Activated naive CD8-positive, alpha-beta T cell treated with anti-CD3 and anti-CD28 coated beads for 36 hours (primary cell): ENCODE measurements at regions not wholly inside any gene's neighbourhood (a gene's known extent, or its start where the extent isn't known, plus 50 kb on each side); places are given as distances from the start of the nearest gene placed in this dataset.
"Not testable (repeated sequence)": the region's sequence is repeated elsewhere in the genome, so short reads cannot be mapped to it uniquely, and the experiment has no call there.

ENCODE experiments used
- DNase-seq: peaks from one replicate; pipeline ENCODE4 v3.0.0; 2021
- H3K27ac Mint-ChIP-seq: one replicate; pipeline ENCODE4 v1.8.0; 2022; ENCODE audit warnings: mild to moderate bottlenecking, moderate library complexity, mixed read lengths
- H3K27me3 Mint-ChIP-seq: one replicate; pipeline ENCODE4 v1.8.0; 2022; ENCODE audit warnings: mild to moderate bottlenecking, mixed read lengths
- H3K36me3 Mint-ChIP-seq: one replicate; pipeline ENCODE4 v1.8.0; 2021; ENCODE audit warnings: mild to moderate bottlenecking, mixed read lengths
- H3K4me1 Mint-ChIP-seq: one replicate; pipeline ENCODE4 v1.8.0; 2021; ENCODE audit warnings: mixed read lengths
- H3K4me3 Mint-ChIP-seq: one replicate; pipeline ENCODE4 v1.8.0; 2022; ENCODE audit warnings: mild to moderate bottlenecking, moderate library complexity, mixed read lengths
- H3K9me3 Mint-ChIP-seq: one replicate; pipeline ENCODE4 v1.8.0; 2022; ENCODE audit warnings: mixed read lengths

GRCh38 chr1:105027838-105028471 lies 1278.3 kb downstream of the AMY1C start:
- Mint-ChIP-seq H3K4me1 (no peaks in the 10 kb centered on the region), H3K4me3 (no peak overlapping the region), H3K36me3 (no peaks in the 10 kb centered on the region), H3K27me3 (no peaks in the 10 kb centered on the region), H3K9me3 (peaks cover 8% of the 10 kb centered on the region), H3K27ac (no peak overlapping the region)
- no peak for DNase-seq

GRCh38 chr1:105072446-105072845 lies 1322.7 kb downstream of the AMY1C start:
- Mint-ChIP-seq H3K4me1 (no peaks in the 10 kb centered on the region), H3K27ac (no peak overlapping the region), H3K4me3 (no peak overlapping the region), H3K9me3 (peaks cover 17% of the 10 kb centered on the region), H3K27me3 (no peaks in the 10 kb centered on the region), H3K36me3 (no peaks in the 10 kb centered on the region)
- DNase-seq = no peak

DNA sequence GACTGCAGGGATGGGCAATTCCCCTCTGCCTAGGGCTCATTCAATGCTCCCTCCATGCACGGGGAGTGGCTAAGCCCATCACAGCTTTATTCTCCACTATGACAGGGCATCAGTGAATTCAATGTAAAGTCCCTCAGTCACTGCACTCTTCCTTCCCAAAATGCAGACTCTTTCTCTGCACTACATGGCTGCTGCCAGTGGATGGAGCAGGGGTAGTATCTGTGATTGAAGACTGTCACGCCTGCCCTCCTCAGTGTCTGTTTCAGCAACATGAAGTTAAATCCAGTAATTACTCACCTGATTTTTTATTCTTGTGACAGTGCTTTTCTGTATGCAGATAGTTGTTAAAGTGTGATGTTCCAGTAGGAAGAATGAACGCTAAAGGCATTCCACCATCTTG lies 1323.2 kb downstream of the AMY1C start:
- H3K9me3 Mint-ChIP-seq = peaks cover 14% of the 10 kb centered on the region
- no peaks in the 10 kb centered on the region for H3K36me3 Mint-ChIP-seq
- no peaks in the 10 kb centered on the region for H3K27me3 Mint-ChIP-seq
- no peak overlapping the region for H3K27ac Mint-ChIP-seq
- H3K4me1 Mint-ChIP-seq = no peaks in the 10 kb centered on the region
- H3K4me3 Mint-ChIP-seq = no peak overlapping the region
- DNase-seq = no peak

GRCh38 chr1:105073660-105074059 lies 1324.0 kb downstream of the AMY1C start:
- Mint-ChIP-seq H3K9me3 (peaks cover 12% of the 10 kb centered on the region), H3K27me3 (no peaks in the 10 kb centered on the region), H3K36me3 (no peaks in the 10 kb centered on the region), H3K4me3 (no peak overlapping the region), H3K4me1 (no peaks in the 10 kb centered on the region), H3K27ac (no peak overlapping the region)
- no peak for DNase-seq

DNA sequence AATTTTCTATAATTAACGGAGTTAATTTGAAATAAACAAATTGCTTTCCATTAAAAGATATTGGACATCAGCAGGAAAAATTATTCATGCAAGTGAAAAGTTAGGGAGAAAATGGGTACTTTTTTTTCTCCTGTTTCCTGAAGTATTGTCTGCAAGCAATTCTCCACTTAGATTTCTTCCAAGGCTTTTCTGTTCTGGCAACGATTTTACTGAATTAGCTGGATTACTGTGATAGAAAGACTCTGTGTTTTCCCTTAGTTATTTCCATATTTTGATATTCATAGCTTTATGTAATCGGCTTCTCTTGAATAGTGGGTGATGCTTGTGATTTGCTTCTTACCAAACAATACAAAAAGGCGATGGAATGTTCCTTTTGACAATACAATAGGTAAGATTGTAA lies 1333.9 kb downstream of the AMY1C start:
- no peaks in the 10 kb centered on the region for H3K4me1 Mint-ChIP-seq
- no peaks in the 10 kb centered on the region for H3K9me3 Mint-ChIP-seq
- H3K27ac Mint-ChIP-seq = no peak overlapping the region
- H3K36me3 Mint-ChIP-seq = no peaks in the 10 kb centered on the region
- H3K27me3 Mint-ChIP-seq = no peaks in the 10 kb centered on the region
- H3K4me3 Mint-ChIP-seq = no peak overlapping the region
- DNase-seq = no peak

GRCh38 chr1:105087506-105087905 lies 1337.8 kb downstream of the AMY1C start:
- no peaks in the 10 kb centered on the region for H3K27me3 Mint-ChIP-seq
- no peak overlapping the region for H3K27ac Mint-ChIP-seq
- peaks cover 3% of the 10 kb centered on the region for H3K9me3 Mint-ChIP-seq
- DNase-seq = no peak
- no peaks in the 10 kb centered on the region for H3K36me3 Mint-ChIP-seq
- no peak overlapping the region for H3K4me3 Mint-ChIP-seq
- no peaks in the 10 kb centered on the region for H3K4me1 Mint-ChIP-seq

- Mint-ChIP-seq H3K27ac (no peak overlapping the region), H3K4me3 (no peak overlapping the region), H3K36me3 (no peaks in the 10 kb centered on the region), H3K27me3 (no peaks in the 10 kb centered on the region), H3K4me1 (no peaks in the 10 kb centered on the region), H3K9me3 (peaks cover 5% of the 10 kb centered on the region)
- DNase-seq = no peak
Measured at GRCh38 chr1:105088166-105088565, 1338.5 kb downstream of the AMY1C start.

- not testable (repeated sequence) for H3K36me3 Mint-ChIP-seq, DNase-seq, H3K27me3 Mint-ChIP-seq, H3K4me1 Mint-ChIP-seq, H3K9me3 Mint-ChIP-seq, H3K27ac Mint-ChIP-seq, H3K4me3 Mint-ChIP-seq
Measured at GRCh38 chr1:105093893-105094292, 1344.2 kb downstream of the AMY1C start.

DNA sequence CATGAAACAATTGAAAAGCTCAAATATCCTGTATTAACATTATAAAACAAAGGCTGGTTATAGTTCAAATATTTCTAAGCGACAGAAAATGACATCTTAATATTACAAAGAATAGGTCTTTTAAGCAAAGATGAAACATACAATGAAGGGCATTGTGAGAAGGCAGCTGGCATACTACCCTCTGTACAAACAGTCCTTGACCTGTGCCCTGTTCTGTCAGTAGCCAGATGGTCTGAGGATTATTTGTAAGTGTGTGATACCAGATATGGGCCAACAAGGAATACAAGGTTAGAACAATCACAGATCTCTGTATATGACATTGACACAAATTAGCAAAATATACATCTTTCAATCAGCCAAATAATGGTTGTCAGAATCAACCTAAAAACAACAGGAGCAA lies 1350.4 kb downstream of the AMY1C start:
- no peak overlapping the region for H3K27ac Mint-ChIP-seq
- H3K27me3 Mint-ChIP-seq = no peaks in the 10 kb centered on the region
- H3K4me3 Mint-ChIP-seq = no peak overlapping the region
- no peaks in the 10 kb centered on the region for H3K36me3 Mint-ChIP-seq
- DNase-seq = no peak
- H3K4me1 Mint-ChIP-seq = no peaks in the 10 kb centered on the region
- no peaks in the 10 kb centered on the region for H3K9me3 Mint-ChIP-seq

GRCh38 chr1:105101261-105101660 lies 1351.6 kb downstream of the AMY1C start:
- H3K4me1 Mint-ChIP-seq = no peaks in the 10 kb centered on the region
- no peak overlapping the region for H3K4me3 Mint-ChIP-seq
- no peaks in the 10 kb centered on the region for H3K36me3 Mint-ChIP-seq
- H3K27ac Mint-ChIP-seq = no peak overlapping the region
- peaks cover 4% of the 10 kb centered on the region for H3K9me3 Mint-ChIP-seq
- no peak for DNase-seq
- H3K27me3 Mint-ChIP-seq = no peaks in the 10 kb centered on the region

GRCh38 chr1:105102371-105102770 lies 1352.7 kb downstream of the AMY1C start:
- no peak overlapping the region for H3K4me3 Mint-ChIP-seq
- H3K27me3 Mint-ChIP-seq = no peaks in the 10 kb centered on the region
- no peak overlapping the region for H3K27ac Mint-ChIP-seq
- H3K9me3 Mint-ChIP-seq = peaks cover 6% of the 10 kb centered on the region
- no peaks in the 10 kb centered on the region for H3K4me1 Mint-ChIP-seq
- no peak for DNase-seq
- no peaks in the 10 kb centered on the region for H3K36me3 Mint-ChIP-seq

DNA sequence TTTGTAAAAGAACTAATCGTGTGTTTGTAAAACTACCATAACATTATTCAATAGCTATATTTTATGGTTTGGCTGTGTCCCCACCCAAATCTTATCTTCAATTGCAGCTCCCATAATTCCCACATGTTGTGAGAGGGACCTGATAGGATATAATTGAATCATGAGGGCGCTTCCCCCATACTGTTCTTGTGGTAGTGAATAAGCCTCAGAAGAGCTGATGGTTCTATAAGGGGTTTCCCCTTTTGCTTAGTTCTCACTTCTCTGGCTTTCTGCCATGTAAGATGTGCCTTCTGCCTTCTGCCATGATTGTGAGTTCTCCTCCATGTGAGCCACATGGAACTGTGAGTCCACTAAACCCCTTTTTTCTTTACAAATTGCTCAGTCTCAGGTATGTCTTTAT lies 1372.3 kb downstream of the AMY1C start:
- H3K27ac Mint-ChIP-seq = no peak overlapping the region
- peaks cover 7% of the 10 kb centered on the region for H3K9me3 Mint-ChIP-seq
- no peaks in the 10 kb centered on the region for H3K4me1 Mint-ChIP-seq

DNA sequence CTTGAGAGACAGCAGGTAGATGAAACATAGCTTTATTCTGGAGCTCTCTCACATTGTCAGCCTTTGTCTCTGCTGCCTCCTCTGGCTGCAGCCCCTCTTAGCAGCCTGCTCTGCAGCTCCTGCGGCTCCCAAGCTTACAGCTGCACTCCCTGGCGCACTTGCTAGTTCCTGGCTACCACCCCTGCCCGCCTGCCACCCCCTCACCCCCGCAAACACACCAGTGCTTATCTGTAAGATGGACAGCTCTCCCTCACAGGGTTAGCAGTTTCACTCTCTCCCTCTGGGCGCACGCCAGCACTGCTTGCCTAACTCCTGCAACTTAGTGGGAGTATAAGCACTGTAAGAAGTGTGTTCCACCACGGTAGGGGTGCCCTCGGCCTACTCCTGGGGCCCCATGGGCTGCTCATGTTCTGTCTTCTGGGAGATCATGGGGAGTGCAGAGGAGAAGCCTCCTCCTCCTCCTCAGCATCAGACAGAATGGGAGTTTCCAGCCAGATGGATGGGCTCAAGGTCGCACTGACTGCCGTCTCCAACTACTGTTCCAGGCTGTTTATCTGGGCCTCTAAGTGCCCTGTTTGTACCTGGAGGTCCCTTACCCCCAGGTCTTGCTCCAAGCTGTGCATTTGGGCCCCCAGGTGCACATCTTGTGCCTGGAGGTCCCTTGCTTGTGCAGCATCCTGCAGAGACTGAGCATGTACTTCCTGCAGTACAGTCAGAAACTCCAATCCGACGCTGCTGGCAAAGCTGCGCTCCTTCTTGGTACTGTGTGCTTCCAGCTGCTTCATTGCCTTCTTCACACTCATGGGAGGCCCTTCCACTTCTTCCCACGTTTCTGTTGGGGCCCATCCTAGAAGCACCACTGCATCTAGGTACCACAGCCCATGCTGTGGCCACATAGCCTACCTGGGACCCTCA lies 1388.1 kb downstream of the AMY1C start:
- Mint-ChIP-seq H3K4me1 (no peaks in the 10 kb centered on the region), H3K9me3 (peaks cover 1% of the 10 kb centered on the region), H3K27ac (no peak overlapping the region), H3K36me3 (no peaks in the 10 kb centered on the region), H3K27me3 (no peaks in the 10 kb centered on the region), H3K4me3 (no peak overlapping the region)
- no peak for DNase-seq

More for the DNA sequence above, 1372.3 kb downstream of the AMY1C start:
- Mint-ChIP-seq H3K36me3 (no peaks in the 10 kb centered on the region), H3K4me3 (no peak overlapping the region), H3K27me3 (no peaks in the 10 kb centered on the region)
- DNase-seq = no peak

DNA sequence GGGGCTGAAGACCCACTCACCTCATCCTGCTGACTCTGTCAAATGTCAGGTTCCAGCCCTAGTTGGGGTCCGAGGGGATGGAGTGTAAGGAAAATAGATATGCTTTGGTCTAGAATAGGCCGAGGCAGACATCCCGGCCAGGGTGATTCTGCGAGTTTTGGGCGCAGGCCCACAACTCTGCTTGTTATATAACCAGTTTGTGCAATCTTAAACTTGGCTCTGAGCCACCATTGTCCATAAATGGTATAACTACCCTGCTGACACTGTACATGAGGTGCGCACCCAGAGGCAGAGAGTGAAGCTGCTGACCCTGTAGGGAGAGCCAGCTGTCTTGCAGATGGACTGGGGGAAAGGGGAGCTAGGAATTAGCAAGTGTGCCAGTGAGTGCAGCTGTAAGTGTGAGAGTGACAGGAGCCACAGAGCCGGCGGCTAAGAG lies 1388.8 kb downstream of the AMY1C start:
- Mint-ChIP-seq H3K9me3 (peaks cover 1% of the 10 kb centered on the region), H3K27ac (no peak overlapping the region), H3K27me3 (no peaks in the 10 kb centered on the region), H3K36me3 (no peaks in the 10 kb centered on the region), H3K4me1 (no peaks in the 10 kb centered on the region), H3K4me3 (no peak overlapping the region)
- no peak for DNase-seq

DNA sequence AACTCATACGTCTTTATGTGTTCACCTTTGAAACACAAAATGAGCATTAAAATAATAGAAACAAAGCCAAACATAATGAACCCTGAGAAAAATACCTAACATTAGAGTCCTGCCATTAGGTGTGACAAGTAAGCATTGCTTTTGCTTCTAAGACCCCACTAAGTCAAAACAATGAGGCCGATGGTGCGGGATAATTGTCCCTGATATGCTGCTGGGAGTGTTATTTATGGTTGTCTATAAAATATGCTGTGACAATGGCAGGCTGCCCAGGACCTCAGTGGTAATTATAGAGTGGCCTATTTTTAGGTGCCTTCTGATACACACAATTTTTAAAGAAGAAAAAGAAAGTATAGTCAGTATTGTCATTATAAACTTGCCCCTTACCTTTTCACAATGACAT lies 1423.1 kb downstream of the AMY1C start:
- Mint-ChIP-seq H3K27me3 (no peaks in the 10 kb centered on the region), H3K4me1 (no peaks in the 10 kb centered on the region), H3K9me3 (peaks cover 5% of the 10 kb centered on the region), H3K27ac (no peak overlapping the region), H3K4me3 (no peak overlapping the region), H3K36me3 (no peaks in the 10 kb centered on the region)
- DNase-seq = no peak

- Mint-ChIP-seq H3K4me3 (no peak overlapping the region), H3K27me3 (no peaks in the 10 kb centered on the region), H3K9me3 (peaks cover 5% of the 10 kb centered on the region), H3K27ac (no peak overlapping the region), H3K36me3 (no peaks in the 10 kb centered on the region), H3K4me1 (no peaks in the 10 kb centered on the region)
- DNase-seq = no peak
Measured at GRCh38 chr1:105180789-105181188, 1431.1 kb downstream of the AMY1C start.
